Upper lobe of left lung (tissue), 4 donors: ENCODE measurements at regions not wholly inside any gene's neighbourhood (a gene's known extent, or its start where the extent isn't known, plus 50 kb on each side); places are given as distances from the start of the nearest gene placed in this dataset.

ENCODE experiments used
- POLR2A ChIP-seq, 4 donors: fragments of 450-650 bp; IDR thresholded peaks; one replicate each; pipeline ENCODE4 v1.5.1; 2016 to 2017; ENCODE audit warnings: antibody characterized with exemption in 4 of 4, mild to moderate bottlenecking in 2 of 4
- TF ChIP-seq, protein P1 (sequence below), 6 experiments: fragments of 450-650 bp in 4 of 6; fragments of 200-600 bp in 2 of 6; sonication (generic) in 2 of 6; IDR thresholded peaks; one replicate each; pipeline ENCODE4 v1.5.1; 2016 to 2019; ENCODE audit warnings: antibody characterized with exemption in 6 of 6

DNA sequence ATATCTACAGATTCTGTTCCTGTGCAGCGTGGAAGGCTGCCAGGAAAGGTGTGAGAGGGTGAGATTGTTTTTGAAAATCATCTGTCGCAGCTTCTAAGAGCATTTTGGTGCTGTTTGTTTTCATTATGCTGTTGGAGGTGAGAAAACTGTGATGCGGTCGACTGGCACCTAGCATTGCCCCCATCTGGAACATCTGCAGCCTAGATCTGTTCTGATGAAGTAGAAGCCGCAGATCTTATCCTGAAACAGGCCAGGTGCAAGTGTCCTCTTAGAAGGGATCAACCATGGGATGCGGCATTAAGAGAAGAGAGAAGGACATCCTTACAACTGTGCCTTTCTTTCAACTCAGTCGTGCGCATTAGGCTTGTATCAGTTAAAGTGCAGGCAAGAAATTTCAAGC is 167.3 kb downstream of the CDH26 start:
- TF ChIP-seq, protein P1, sequence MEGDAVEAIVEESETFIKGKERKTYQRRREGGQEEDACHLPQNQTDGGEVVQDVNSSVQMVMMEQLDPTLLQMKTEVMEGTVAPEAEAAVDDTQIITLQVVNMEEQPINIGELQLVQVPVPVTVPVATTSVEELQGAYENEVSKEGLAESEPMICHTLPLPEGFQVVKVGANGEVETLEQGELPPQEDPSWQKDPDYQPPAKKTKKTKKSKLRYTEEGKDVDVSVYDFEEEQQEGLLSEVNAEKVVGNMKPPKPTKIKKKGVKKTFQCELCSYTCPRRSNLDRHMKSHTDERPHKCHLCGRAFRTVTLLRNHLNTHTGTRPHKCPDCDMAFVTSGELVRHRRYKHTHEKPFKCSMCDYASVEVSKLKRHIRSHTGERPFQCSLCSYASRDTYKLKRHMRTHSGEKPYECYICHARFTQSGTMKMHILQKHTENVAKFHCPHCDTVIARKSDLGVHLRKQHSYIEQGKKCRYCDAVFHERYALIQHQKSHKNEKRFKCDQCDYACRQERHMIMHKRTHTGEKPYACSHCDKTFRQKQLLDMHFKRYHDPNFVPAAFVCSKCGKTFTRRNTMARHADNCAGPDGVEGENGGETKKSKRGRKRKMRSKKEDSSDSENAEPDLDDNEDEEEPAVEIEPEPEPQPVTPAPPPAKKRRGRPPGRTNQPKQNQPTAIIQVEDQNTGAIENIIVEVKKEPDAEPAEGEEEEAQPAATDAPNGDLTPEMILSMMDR (IDR thresholded peaks at IDR 0.05), result no peak
- no peak for TF ChIP-seq POLR2A (IDR thresholded peaks at IDR 0.05)
